Brain microvascular endothelial cell (primary cell): ENCODE measurements at regions not wholly inside any gene's neighbourhood (a gene's known extent, or its start where the extent isn't known, plus 50 kb on each side); places are given as distances from the start of the nearest gene placed in this dataset.

Experiments used
- DNase-seq: peaks from one replicate; pipeline ENCODE4 v3.0.0-alpha.2; 2020
- H3K27ac ChIP-seq: fragments of 250-450 bp; sonication (Bioruptor Pico); 2 replicates; pipeline ENCODE4 v1.5.1; 2020; ENCODE audit warnings: mild to moderate bottlenecking, moderate library complexity
- H3K27me3 ChIP-seq: fragments of 250-450 bp; sonication (Bioruptor Pico); replicated peaks from 2 replicates; pipeline ENCODE4 v1.5.1; 2020; ENCODE audit warnings: mild to moderate bottlenecking
- H3K36me3 ChIP-seq: fragments of 250-450 bp; sonication (Bioruptor Pico); replicated peaks from 2 replicates; pipeline ENCODE4 v1.5.1; 2020; ENCODE audit warnings: mild to moderate bottlenecking
- H3K4me3 ChIP-seq: 2 replicates; pipeline ENCODE4 v1.5.1; 2011; ENCODE audit warnings: low read depth, mild to moderate bottlenecking, control low read depth, low read length, moderate library complexity
- CTCF ChIP-seq: IDR thresholded peaks from 2 replicates; pipeline ENCODE4 v1.5.1; 2011; ENCODE audit warnings: low read depth, mild to moderate bottlenecking, moderate library complexity, low read length, control low read depth, inconsistent platforms; ENCODE audit errors: missing control alignments
- in situ Hi-C: cut with HindIII; loops from 2 replicates; pipeline ENCODE4 v1.10.0; 2017; ENCODE audit warnings: low sequenced_read_pairs, low pct_ligation_motif_present

- Histone ChIP-seq H3K4me3 (no peak overlapping the region), H3K27me3 (no peaks in the 10 kb centered on the region), H3K27ac (peak overlapping the region; percentile 56), H3K36me3 (no peaks in the 10 kb centered on the region)
- no peak for DNase-seq
- in situ Hi-C loops, result loop anchor here (25.0 kb wide), 1 partner anchor 95 kb away; no protein-coding TSS in a partner anchor
- TF ChIP-seq CTCF, result no peak
Measured at GRCh38 chr9:21592063-21592338, 109.9 kb upstream of the IFNE start.

DNA sequence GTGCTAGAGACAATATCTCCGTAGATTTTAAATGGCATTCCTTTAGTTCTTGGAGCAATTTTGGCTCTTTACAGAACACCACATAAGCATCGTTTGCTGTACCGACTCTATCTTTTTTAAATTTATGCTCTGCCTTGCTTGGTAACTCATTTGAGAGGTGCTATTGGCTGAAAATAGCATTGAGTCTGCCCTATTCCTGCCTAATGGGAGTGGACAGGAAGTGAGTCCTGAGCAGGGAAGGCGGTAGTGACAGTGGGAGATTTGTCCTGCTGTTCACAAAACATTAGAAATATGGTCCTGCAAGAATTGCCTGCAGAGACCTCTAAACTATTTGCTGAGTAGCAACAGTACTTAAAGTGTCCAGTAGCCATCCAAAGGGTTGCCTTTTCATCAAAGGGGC is 115.2 kb upstream of the IFNE start:
- TF ChIP-seq CTCF, result no peak
- no peak overlapping the region for H3K27ac ChIP-seq
- H3K36me3 ChIP-seq, result no peaks in the 10 kb centered on the region
- no peaks in the 10 kb centered on the region for H3K27me3 ChIP-seq
- in situ Hi-C loops, result loop anchor here (25.0 kb wide), 1 partner anchor 90 kb away; no protein-coding TSS in a partner anchor
- no peak for DNase-seq
- H3K4me3 ChIP-seq, result no peak overlapping the region

GRCh38 chr9:21598749-21599148 is 116.6 kb upstream of the IFNE start:
- no peaks in the 10 kb centered on the region for H3K27me3 ChIP-seq
- no peak for TF ChIP-seq CTCF
- in situ Hi-C loops, result loop anchor here (25.0 kb wide), 1 partner anchor 89 kb away; no protein-coding TSS in a partner anchor
- no peak for DNase-seq
- no peaks in the 10 kb centered on the region for H3K36me3 ChIP-seq
- H3K27ac ChIP-seq, result no peak overlapping the region
- H3K4me3 ChIP-seq, result no peak overlapping the region

- no peak for DNase-seq
- Histone ChIP-seq H3K4me3 (no peak overlapping the region), H3K27me3 (no peaks in the 10 kb centered on the region), H3K36me3 (no peaks in the 10 kb centered on the region), H3K27ac (no peak overlapping the region)
- in situ Hi-C loops, result no loop called here
- TF ChIP-seq CTCF, result no peak
Measured at GRCh38 chr9:21605489-21605931, 123.4 kb upstream of the IFNE start.

GRCh38 chr9:21607576-21607975 is 125.5 kb upstream of the IFNE start:
- no peak for TF ChIP-seq CTCF
- in situ Hi-C loops, result no loop called here
- DNase-seq, result no peak
- H3K27ac ChIP-seq, result no peak overlapping the region
- no peak overlapping the region for H3K4me3 ChIP-seq
- no peaks in the 10 kb centered on the region for H3K27me3 ChIP-seq
- H3K36me3 ChIP-seq, result no peaks in the 10 kb centered on the region

GRCh38 chr9:21608200-21608599 is 126.1 kb upstream of the IFNE start:
- Histone ChIP-seq H3K27ac (no peak overlapping the region), H3K27me3 (no peaks in the 10 kb centered on the region), H3K4me3 (no peak overlapping the region), H3K36me3 (no peaks in the 10 kb centered on the region)
- no peak for TF ChIP-seq CTCF
- in situ Hi-C loops, result no loop called here
- DNase-seq, result no peak
